ENCODE measurements at regions not wholly inside any gene's neighbourhood (a gene's known extent, or its start where the extent isn't known, plus 50 kb on each side); places are given as distances from the start of the nearest gene placed in this dataset.

DNA sequence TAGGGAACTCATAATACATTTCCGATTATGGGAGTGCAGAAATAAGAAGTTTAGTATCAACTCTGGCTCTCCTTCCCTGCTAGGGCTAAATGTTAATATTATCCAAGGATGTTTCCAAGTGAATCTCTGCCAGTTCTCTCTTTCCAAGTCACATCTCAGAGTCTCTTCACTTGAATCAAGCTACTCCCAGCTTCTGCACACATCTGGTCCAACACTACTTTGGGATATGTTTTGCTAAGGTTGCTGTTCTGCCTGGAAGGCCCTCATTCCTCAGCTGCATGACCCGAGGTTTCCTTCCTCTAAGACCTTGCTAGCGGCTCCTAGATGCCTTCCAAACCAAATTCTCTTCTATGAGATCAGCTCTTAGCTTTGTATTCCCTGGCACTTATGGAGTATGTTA is 331.8 kb downstream of the GJA1 start:
- no peak for TF ChIP-seq CTCF (IDR thresholded peaks at IDR 0.05)
- TF ChIP-seq RCOR1 (IDR thresholded peaks at IDR 0.05; ENCODE audit: low read depth, low read length), result no peak
- TF ChIP-seq POLR2A (IDR thresholded peaks at IDR 0.05; ENCODE audit: low read length), result no peak
- TF ChIP-seq EP300 (IDR thresholded peaks at IDR 0.05), result no peak
- no peak for TF ChIP-seq SMC3 (IDR thresholded peaks at IDR 0.05)
- no peak for TF ChIP-seq REST (IDR thresholded peaks at IDR 0.05)
- no peak for TF ChIP-seq SREBF2 (IDR thresholded peaks at IDR 0.05)
- TF ChIP-seq JUN (IDR thresholded peaks at IDR 0.05), result no peak
- no peak for TF ChIP-seq HOXB5 (CRISPR knock-in tag; IDR thresholded peaks at IDR 0.05)
- no peak for TF ChIP-seq PBX3 (IDR thresholded peaks at IDR 0.05)

All from A549 (cell line).